GM18951 (cell line): ENCODE measurements at regions not wholly inside any gene's neighbourhood (a gene's known extent, or its start where the extent isn't known, plus 50 kb on each side); places are given as distances from the start of the nearest gene placed in this dataset.

Experiments
- POLR2A ChIP-seq: IDR thresholded peaks from 4 replicates; pipeline ENCODE4 v1.6.1; 2011; ENCODE audit warnings: mild to moderate bottlenecking; ENCODE audit not compliant: insufficient read length, insufficient read depth; ENCODE audit errors: extremely low read depth
- in situ Hi-C: fragments of 300-500 bp; cut with MboI; formaldehyde crosslinking; loops from one replicate; pipeline ENCODE4 v1.12.0; 2022; ENCODE audit warnings: low sequenced_read_pairs, mixed read lengths, inconsistent platforms; ENCODE audit not compliant: unreplicated experiment

DNA sequence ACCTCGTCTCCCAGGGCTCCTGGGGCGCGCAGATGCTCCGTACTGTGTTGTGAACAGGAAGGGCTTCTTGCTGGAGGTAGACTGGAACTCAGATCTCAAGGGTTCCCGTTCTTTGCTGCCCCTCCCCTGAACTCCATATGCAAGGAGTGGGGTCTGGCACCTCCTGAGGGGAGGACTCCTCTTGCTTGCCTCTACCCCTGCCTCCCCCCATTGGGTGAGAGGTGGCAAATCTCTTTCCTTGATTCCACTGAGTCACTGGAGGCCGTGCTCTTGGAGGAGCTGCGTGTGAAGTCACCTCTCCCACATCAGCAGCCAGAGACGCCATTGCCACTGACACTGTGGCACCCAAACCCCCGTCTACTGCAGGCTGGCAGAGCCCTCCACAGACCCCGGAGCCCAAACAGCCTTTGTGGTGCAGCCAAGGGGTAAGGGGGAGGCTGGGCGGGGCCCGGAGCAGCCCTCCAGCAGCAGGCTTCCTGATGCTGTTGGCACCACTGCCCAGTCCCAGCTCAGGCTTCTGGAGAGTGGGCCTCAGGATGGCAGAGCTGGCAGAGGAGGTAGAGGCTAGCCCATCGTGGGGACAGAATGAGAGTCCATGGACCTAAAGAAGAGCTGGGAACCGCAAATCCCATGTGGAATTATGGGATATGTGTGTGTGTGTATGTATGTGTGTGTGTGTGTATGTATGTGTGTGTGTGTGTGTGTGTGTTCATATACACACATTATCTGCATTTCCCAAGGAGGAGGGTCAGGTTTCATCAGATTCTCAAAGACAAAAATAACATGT is 104.9 kb upstream of the RUNX3 start:
- no peak for TF ChIP-seq POLR2A
- in situ Hi-C loops: loop anchor here (5.0 kb wide), 2 partner anchors 62 to 93 kb away; no protein-coding TSS in a partner anchor

DNA sequence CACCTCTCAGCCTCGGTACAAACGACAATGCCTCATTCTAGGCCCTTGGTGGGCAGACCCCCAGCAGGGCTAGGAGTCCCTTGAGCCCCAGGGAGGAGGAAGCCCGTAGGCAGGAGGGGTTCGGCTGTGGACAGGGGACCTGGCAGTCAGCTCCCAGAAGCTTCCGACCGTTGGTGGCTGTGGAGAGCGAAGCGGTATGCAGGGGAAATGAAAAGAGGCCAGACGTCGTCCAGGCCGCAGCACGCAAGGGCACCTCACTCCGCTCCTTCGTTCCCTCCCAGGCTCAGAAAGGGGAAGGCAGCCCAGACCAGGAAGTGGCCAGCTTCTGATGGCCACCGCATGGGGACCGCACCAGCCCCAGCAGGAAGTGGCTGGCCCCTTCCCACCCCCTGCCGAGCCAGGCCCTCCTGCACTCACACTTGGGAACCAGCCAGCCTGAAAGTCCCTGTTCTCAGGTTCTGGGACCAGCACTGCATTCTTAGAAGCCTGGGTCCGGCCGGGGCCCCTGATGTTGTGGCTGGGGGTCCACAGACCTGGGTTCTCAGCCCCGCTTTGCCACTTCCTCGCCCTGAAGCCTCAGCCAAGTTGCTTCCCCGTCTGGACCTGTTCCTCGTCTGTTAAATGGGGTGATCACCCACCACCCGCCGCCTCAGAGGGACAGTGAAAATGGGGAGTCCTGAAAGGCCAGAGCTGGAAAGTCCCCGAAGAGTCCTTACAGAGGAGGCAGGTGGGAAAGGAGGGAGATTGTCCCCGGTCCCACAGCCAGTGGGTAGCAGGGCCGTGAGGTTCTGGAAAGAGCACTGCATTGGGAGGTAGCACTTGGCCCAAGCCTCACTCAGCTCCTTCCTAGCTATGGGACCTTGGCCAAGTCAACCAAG is 104.0 kb upstream of the RUNX3 start:
- TF ChIP-seq POLR2A: peak; percentile 52
- in situ Hi-C loops: loop anchor here (5.0 kb wide), 1 partner anchor 92 kb away; no protein-coding TSS in a partner anchor

DNA sequence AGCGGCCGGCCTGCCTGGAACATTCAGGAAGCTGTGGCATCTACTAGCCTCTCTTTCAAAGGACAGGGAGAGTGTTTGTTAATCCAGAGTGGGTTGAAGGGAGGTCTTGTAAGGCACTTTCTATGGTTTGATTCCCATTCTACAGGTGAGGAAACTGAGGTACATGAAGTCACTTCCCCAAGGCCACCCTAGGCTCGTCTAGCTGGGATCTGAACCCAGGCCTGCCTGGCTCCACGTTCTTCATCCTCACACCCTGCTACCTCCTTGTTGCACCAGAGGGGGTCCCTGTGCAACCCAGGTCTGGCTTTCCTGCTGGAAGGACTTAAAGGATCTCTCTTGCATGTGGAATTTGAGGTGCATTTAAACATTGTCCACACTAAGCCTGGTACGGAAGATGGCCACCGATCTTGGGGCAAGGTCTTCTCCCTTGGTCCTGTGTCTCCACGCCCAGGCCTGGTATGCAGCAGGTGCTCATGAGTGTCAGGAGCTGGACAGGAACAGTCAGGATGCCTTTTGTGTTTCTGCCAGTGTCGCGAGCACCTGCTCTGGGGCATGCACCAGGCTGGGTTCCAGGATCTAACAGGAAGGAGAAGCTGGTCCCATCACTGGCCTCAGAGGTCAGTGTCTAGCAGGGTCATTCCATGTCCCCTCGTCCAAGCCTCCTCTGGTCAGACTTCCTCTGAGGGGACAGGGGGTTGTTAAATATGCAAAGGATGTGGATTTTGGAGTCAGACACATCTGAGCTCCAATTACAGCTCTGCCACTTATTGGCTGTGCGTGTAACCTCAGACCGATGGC is 103.2 kb upstream of the RUNX3 start:
- TF ChIP-seq POLR2A: no peak
- in situ Hi-C loops: loop anchor here (5.0 kb wide), 1 partner anchor 91 kb away; no protein-coding TSS in a partner anchor

DNA sequence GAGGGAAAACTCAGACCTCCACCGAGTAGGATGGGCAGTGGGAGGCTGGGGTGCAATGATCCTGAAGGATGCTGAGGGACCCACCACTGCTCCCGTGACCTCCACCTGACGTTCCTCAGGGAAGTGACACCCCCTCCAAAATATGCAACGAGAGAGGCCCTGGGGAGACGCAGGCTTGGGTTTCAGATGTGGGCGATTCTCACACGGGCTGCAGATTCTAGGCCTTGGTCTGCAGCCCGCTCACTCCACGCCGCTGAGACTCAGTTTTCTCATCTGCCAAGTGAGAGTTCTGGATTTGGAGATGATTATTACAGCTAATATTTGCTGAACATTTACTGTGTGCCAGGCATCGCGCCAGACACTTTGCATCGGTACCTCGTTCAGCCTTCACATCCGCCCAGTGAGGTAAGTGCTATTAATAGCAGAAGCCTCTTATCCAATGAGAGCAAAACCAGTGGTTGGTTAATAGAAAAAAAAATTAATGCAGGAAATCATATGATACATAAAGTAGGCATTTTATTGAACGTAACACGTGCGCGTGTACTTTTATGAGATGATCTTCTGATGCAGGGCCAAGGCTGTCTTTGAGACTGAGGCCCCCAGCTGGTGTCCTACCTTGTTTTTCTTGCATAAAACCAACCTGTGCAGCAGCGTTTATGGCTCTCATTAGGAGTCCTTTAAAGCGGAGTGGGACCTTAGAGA is 102.0 kb upstream of the RUNX3 start:
- in situ Hi-C loops: loop anchor here (5.0 kb wide), 1 partner anchor 90 kb away; no protein-coding TSS in a partner anchor
- peak; percentile 47 for TF ChIP-seq POLR2A

DNA sequence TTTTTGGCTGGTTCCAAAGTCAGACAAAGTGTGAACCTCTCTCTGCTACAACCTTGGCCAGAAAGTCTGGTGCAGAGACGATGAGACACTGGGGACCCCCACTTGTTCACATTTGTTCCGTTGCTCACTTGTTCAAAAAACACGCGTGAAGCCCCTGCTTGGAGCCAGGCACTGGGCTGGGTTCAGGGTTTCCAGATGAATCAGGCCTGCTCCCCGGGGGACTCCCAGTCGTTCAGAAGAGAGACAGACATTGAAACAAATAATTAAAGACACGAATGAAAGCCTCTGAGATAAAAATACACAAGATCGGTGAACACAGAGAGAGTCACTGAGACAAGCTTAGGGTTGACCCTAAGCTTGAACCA is 101.5 kb upstream of the RUNX3 start:
- in situ Hi-C loops: loop anchor here (5.0 kb wide), 1 partner anchor 89 kb away; no protein-coding TSS in a partner anchor
- no peak for TF ChIP-seq POLR2A

DNA sequence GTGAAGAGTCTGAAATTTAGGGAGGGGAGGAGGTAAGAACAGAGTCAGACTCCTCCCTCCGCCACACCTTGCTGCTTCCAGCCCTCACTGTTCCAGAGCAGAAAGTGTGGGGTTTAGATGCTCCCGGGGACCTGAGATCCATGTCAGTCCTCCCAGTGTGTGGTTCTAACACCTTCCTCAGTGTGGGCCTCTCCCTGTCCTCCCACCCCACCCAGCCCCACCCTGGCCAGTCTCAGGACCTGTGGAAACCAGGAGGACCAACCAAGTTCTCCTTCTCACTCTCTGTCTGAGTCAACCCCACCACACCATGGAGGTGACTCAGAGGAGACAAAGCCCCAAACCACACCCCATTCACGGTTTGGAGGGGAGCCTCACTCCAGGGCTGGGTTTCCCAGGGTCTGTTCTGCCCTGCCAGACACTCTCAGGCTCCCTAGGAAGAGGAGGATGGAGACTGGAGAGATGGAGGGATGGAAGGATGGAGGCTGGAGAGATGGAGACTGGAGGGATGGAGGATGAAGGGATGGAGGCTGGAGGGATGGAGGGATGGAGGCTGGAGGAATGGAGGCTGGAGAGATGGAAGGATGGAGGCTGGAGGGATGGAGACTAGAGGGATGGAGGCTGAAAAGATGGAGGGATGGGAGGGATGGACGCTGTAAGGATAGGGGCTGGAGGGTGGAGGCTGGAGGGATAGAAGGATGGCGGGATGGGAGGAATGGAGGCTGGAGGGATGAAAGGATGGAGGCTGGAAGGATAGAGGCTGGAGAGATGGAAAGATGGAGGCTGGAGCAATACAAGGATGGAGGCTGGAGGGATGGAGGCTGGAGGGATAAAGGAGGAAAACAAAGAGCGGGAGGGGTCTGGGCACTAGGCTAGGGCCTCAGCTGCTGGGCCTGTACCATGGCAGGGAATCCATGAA is 100.9 kb upstream of the RUNX3 start:
- in situ Hi-C loops: loop anchor here (5.0 kb wide), 1 partner anchor 89 kb away; no protein-coding TSS in a partner anchor
- TF ChIP-seq POLR2A: peak; percentile 51

DNA sequence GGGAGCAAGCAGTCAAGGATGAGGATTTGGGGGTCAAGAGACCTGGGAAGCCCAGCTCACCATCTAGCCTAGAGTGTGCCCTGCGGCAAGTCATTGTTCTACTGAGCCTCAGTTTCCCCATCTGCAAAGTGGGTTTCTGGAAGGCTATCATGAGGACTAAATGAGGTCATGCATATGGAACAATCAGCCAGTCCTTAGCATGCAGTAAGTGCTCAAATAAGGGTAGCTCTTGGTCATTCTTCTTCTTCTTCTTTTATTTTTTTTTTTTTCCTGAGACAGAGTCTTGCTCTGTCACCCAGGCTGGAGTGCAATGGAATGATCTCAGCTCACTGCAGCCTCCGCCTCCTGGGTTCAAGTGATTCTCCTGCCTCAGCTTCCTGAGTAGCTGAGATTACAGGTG is 99.9 kb upstream of the RUNX3 start:
- in situ Hi-C loops: loop anchor here (5.0 kb wide), 1 partner anchor 88 kb away; no protein-coding TSS in a partner anchor
- TF ChIP-seq POLR2A: no peak

DNA sequence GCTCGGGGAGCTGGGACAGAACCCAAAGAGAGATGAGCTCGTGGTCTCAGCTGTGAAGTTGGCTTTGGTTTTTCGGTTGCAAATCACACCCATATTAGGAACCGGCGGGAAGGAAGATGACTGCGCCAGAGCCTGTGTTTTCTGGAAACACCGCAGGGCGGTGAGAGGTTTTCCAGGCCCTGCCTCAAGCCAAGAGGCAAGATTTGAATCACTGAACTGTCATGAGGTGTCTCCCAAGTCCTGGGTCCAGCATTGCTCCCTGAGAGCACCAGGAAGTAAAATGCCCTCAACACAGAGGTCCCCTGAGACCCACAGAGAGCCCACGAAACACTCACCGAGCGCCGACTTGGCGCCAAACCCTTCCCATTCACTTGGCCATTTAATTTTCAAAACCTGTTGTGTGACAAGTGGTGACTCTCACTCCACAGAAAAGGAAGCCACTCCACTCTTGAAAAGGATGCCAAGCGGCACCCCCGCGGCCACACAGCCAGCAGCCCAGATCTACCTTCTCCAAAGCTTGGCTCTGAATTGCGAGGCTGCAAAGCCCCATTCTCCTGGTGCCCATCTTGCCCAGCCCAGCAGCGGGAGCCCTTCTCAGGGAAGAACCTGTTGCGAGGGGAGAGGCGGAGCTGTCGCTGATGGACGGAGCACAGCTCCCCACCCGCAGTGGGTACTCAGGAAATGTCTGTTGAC is 99.0 kb upstream of the RUNX3 start:
- in situ Hi-C loops: no loop called here

DNA sequence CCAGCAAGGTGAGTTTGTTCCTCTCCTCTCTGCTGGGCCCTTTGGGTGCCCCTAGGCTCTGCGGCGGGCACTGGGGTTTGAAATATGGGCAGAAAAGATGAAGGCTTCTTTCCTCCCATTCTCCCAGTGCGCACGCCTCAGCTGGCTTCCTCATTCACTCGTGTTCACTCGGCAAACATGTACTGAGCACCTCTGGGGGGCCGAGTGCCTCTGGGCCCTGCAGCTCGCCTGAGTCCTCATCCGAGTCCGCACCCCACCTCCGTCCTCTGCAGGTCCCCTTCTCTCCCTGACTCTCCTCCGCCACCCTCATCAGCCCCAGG is 98.5 kb upstream of the RUNX3 start:
- in situ Hi-C loops: no loop called here
- TF ChIP-seq POLR2A: no peak

More for the DNA sequence above, 99.0 kb upstream of the RUNX3 start:
- peak; percentile 48 for TF ChIP-seq POLR2A

DNA sequence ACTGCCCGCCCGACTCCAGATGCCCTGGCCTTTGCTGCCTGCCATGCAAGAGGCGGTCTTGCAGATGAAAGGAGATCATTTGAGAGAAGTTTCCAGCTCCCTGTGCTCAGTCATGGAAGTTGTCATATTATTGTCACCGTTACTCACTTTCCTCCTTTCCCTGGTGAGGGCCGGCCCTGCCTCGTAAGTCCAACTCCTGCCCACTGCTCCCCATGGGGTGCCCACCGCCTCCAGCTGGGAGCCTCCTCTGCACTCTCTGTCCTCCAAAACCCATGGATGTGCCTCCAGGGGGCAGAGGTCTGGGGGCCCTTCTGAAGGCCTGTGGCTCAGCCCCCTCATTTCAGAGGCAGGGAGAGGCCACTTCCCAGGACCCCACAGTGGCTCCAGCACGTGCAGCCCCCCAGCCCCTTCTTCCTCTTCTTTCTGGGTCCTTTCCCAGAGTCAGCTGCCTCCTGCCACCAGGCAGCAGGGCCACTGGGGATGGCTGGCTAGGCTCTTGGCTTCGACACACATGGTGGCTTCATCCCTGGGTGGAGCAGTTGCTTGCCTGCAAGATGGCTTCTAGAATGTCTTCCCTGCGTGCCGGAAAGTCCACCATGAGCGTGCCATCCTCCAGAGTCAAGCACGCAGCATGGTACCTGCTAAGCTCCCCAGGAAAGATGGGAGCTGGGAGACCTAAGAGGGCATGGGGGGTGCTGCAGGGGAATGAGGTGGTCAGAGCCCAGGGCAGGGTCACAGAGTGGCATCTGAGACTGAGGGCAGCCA is 97.9 kb upstream of the RUNX3 start:
- no peak for TF ChIP-seq POLR2A
- in situ Hi-C loops: no loop called here

DNA sequence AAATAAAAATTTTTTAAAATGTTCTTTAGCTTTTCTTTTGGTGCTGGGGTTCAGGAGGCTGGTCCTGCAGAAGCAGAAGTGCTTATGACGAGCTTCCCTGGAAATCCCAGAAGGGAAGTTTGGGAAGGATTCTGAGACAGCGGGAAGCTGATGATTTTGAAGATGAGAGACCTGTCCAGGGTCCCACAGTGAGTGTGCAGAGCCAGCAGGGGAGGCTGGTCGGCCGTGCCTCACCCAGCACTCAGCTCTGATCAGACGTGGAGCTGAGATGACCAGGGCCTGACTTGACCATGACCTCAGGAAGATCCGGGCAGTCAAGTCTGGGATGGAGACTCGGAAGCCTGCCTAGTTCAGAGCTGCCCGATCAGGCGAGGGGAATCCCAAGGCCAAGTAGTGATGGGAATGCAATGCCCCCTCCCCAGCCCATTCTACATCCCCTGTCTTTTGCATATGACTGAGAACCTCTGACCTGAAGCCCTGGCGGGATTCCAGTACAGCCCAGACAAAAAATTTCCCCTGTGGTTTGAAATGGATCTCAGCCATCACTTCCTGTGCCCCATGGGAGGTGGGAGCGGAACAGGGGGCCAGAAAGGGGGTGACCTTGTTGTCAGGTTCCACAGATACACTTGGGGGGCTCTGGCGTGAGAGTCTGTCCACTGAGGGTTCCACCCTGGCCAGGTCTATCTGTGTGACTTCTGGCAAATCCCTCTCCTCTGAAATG is 96.8 kb upstream of the RUNX3 start:
- in situ Hi-C loops: no loop called here
- TF ChIP-seq POLR2A: no peak
